Heart left ventricle (tissue), 13 donors: ENCODE measurements at regions not wholly inside any gene's neighbourhood (a gene's known extent, or its start where the extent isn't known, plus 50 kb on each side); places are given as distances from the start of the nearest gene placed in this dataset.

Experiments used
- CTCF ChIP-seq, 12 donors: fragments of 200-600 bp; sonication (generic) in 4 of 12; IDR thresholded peaks; one replicate each; pipeline versions ENCODE4 v1.5.0 to v1.8.0; 2018 to 2022; ENCODE audit warnings: antibody characterized with exemption in 12 of 12, mild to moderate bottlenecking in 5 of 12
- POLR2A ChIP-seq, 2 donors: fragments of 450-650 bp; IDR thresholded peaks; one replicate each; pipeline ENCODE4 v1.6.1; 2017; ENCODE audit warnings: antibody characterized with exemption in 2 of 2, mild to moderate bottlenecking in 2 of 2, moderate library complexity in 2 of 2
- donor health status: ischemic (EF 13 %, LVEDD 7.1; RV severe dilation, severe dysfunction).
- donor health status: DM: no; HTN: yes; CAD: no.
- donor health status: DM: no; HTN: no; CAD: no.
- donor health status: ischemic (EF 25% LVEDD 6.9; RV normal size, moderate dysfunction).
- donor health status: ischemic (EF 25% LVEDD 5.7; RV mildly dilated, moderate dysfunction).
- donor health status: ischemic (EF 35%, LVEDD 5.7; RV mildly dilated, moderate dysfunction).
- donor health status: nonischemic (EF 11% LVEDD 7.7; RV severe dilation, severe dysfunction).
- donor health status: DM: yes; HTN: yes; CAD: no.
- donor health status: PGD.
- donor health status: ischemic (EF 29% LVEDD 5.4; RV normal size, mild dysfunction).
- donor health status: nonischemic (EF 23%, LVEDD 6.1; RV moderate dilation, normal function).

GRCh38 chr6:129778793-129779192 lies 68.8 kb upstream of the ARHGAP18 start:
- no peak for TF ChIP-seq CTCF (IDR thresholded peaks at IDR 0.05)
- TF ChIP-seq POLR2A (IDR thresholded peaks at IDR 0.05), result no peak
